ENCODE measurements at regions not wholly inside any gene's neighbourhood (a gene's known extent, or its start where the extent isn't known, plus 50 kb on each side); places are given as distances from the start of the nearest gene placed in this dataset.

- POLR2A ChIA-PET (ENCODE audit: low non-redundant PET): no interaction called here
- intact Hi-C loops (cut with micrococcal nuclease; ENCODE audit: unreplicated experiment): no loop called here
- H3K27ac ChIP-seq (ENCODE audit: low read depth, low read length, poor library complexity, severe bottlenecking): no peak overlapping the region
- no peak for TF ChIP-seq EZH2 (IDR thresholded peaks at IDR 0.05; ENCODE audit: borderline replicate concordance, low read depth, low read length, poor library complexity, severe bottlenecking)
- TF ChIP-seq, protein P1, sequence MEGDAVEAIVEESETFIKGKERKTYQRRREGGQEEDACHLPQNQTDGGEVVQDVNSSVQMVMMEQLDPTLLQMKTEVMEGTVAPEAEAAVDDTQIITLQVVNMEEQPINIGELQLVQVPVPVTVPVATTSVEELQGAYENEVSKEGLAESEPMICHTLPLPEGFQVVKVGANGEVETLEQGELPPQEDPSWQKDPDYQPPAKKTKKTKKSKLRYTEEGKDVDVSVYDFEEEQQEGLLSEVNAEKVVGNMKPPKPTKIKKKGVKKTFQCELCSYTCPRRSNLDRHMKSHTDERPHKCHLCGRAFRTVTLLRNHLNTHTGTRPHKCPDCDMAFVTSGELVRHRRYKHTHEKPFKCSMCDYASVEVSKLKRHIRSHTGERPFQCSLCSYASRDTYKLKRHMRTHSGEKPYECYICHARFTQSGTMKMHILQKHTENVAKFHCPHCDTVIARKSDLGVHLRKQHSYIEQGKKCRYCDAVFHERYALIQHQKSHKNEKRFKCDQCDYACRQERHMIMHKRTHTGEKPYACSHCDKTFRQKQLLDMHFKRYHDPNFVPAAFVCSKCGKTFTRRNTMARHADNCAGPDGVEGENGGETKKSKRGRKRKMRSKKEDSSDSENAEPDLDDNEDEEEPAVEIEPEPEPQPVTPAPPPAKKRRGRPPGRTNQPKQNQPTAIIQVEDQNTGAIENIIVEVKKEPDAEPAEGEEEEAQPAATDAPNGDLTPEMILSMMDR (conservative IDR thresholded peaks at IDR 0.05; ENCODE audit: low read depth, low read length): no peak
- H3K4me3 ChIP-seq (ENCODE audit: low read depth, low read length, poor library complexity, severe bottlenecking): no peak overlapping the region
- H3K4me1 ChIP-seq (ENCODE audit: insufficient read depth, low read length, poor library complexity, severe bottlenecking): peaks cover 4% of the 10 kb centered on the region
- no TSS peak for BruUV-seq (replicated peaks)
- no peak for DNase-seq (ENCODE audit: low spot score)
- CTCF ChIA-PET: no interaction called here
- no peaks in the 10 kb centered on the region for H3K27me3 ChIP-seq (replicated peaks; ENCODE audit: insufficient read depth, low read depth, low read length, poor library complexity)
- H3K9me3 ChIP-seq (ENCODE audit: low read depth, low read length, poor library complexity, severe bottlenecking): no peaks in the 10 kb centered on the region
- H3K36me3 ChIP-seq (ENCODE audit: insufficient read depth, low read length, poor library complexity, severe bottlenecking): no peaks in the 10 kb centered on the region
Measured at GRCh38 chr12:27183342-27183741, 60.7 kb upstream of the STK38L start.

DNA sequence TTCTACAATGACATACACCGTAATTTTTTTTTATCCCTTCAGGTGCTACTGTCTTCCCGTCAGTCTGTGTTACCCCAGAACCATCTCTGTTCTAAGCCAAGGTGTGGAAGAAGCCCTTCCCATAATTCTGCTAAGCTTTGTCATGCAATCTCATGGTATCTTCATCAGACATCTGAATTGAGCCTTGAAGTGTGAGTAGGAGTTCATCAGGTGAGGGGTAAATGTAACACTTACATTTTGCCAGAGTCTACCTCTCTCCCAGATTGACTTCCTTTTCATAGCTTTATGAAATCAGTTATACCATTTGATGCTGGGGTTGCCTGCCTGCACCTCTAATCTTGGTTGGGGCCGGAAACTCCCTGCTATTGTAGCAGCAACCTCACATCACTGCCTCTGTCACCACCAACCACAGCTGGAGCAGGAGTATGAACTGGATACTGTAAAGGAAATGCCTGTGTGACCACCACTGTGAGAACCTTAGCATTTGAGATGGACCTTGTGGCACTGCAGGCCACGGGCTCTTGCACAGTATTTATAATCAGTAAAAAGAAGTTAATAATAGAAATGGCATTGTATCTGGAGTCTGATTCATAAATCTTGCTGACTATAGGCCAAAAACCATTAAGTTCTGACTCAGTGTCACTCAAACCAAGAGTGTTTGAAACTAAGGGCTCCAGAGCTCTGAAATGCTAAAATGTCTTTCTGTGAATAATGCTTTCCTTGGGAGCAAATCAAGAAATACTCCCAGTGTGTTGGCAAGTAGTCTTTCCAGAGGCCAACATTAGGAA is 58.7 kb upstream of the STK38L start:
- CTCF ChIA-PET: no interaction called here
- intact Hi-C loops (cut with micrococcal nuclease; ENCODE audit: unreplicated experiment): no loop called here
- H3K27me3 ChIP-seq (replicated peaks; ENCODE audit: insufficient read depth, low read depth, low read length, poor library complexity): no peaks in the 10 kb centered on the region
- H3K27ac ChIP-seq (ENCODE audit: low read depth, low read length, poor library complexity, severe bottlenecking): no peak overlapping the region
- TF ChIP-seq, protein P1 (conservative IDR thresholded peaks at IDR 0.05; ENCODE audit: low read depth, low read length): no peak
- no peak for TF ChIP-seq EZH2 (IDR thresholded peaks at IDR 0.05; ENCODE audit: borderline replicate concordance, low read depth, low read length, poor library complexity, severe bottlenecking)
- POLR2A ChIA-PET (ENCODE audit: low non-redundant PET): no interaction called here
- H3K4me3 ChIP-seq (ENCODE audit: low read depth, low read length, poor library complexity, severe bottlenecking): no peak overlapping the region
- H3K4me1 ChIP-seq (ENCODE audit: insufficient read depth, low read length, poor library complexity, severe bottlenecking): no peaks in the 10 kb centered on the region
- H3K9me3 ChIP-seq (ENCODE audit: low read depth, low read length, poor library complexity, severe bottlenecking): no peaks in the 10 kb centered on the region
- BruUV-seq (replicated peaks): no TSS peak
- DNase-seq (ENCODE audit: low spot score): no peak
- H3K36me3 ChIP-seq (ENCODE audit: insufficient read depth, low read length, poor library complexity, severe bottlenecking): no peaks in the 10 kb centered on the region

DNA sequence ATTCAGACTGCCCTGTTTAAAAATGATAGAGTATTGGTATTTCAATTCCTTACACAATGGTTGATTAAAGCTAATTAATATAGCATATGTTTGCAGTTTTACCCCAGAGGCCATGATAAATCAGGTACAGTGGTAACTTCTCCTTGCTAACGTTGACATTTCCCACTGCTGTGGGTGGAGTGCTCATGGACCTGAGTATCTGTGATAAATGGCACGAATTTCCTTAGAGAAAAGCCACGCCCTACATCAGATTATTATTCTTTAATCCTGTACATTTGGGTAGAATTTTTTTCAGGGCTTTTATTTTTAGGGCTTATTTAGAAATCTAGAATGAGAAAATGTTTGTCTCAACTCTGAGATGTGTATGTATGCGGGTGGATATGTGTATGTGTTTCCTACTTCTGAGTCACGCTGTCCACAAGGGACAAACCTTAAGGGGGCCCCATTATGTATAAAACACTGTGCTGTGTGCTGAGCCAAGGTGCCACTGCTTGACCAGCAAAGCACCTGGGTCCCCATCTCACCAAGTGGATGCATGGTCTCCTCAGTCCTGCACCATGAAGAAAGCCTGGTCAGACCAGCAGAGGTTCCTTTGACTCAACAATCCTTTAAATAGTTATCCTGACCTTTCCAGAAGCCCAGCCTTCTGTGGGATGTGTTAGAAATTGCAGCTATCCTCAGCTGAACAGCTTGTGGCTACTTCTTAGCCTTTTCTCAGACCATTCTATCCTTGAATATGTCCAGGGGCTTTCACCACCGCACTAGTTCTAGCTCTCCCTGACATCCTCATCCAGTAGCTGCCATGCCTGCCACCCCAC is 57.9 kb upstream of the STK38L start:
- TF ChIP-seq, protein P1 (conservative IDR thresholded peaks at IDR 0.05; ENCODE audit: low read depth, low read length): no peak
- no peak for TF ChIP-seq EZH2 (IDR thresholded peaks at IDR 0.05; ENCODE audit: borderline replicate concordance, low read depth, low read length, poor library complexity, severe bottlenecking)
- DNase-seq (ENCODE audit: low spot score): no peak
- Histone ChIP-seq H3K9me3 (ENCODE audit: low read depth, low read length, poor library complexity, severe bottlenecking) (no peaks in the 10 kb centered on the region), H3K27ac (ENCODE audit: low read depth, low read length, poor library complexity, severe bottlenecking) (no peak overlapping the region), H3K4me1 (ENCODE audit: insufficient read depth, low read length, poor library complexity, severe bottlenecking) (no peaks in the 10 kb centered on the region), H3K27me3 (replicated peaks; ENCODE audit: insufficient read depth, low read depth, low read length, poor library complexity) (no peaks in the 10 kb centered on the region), H3K36me3 (ENCODE audit: insufficient read depth, low read length, poor library complexity, severe bottlenecking) (no peaks in the 10 kb centered on the region), H3K4me3 (ENCODE audit: low read depth, low read length, poor library complexity, severe bottlenecking) (no peak overlapping the region)
- intact Hi-C loops (cut with micrococcal nuclease; ENCODE audit: unreplicated experiment): no loop called here
- no TSS peak for BruUV-seq (replicated peaks)
- CTCF ChIA-PET: no interaction called here
- POLR2A ChIA-PET (ENCODE audit: low non-redundant PET): no interaction called here

Measured in A673 (cell line).